ENCODE measurements at regions not wholly inside any gene's neighbourhood (a gene's known extent, or its start where the extent isn't known, plus 50 kb on each side); places are given as distances from the start of the nearest gene placed in this dataset.

- peak; percentile 41 for DNase-seq
These were observed 503.8 kb downstream of the TCERG1L start for GRCh38 chr10:130807721-130808120.

- no peak for DNase-seq
These were observed 503.3 kb downstream of the TCERG1L start for GRCh38 chr10:130808243-130808642.

- no peak for DNase-seq
These were observed 502.8 kb downstream of the TCERG1L start for GRCh38 chr10:130808686-130809085.

- no peak for DNase-seq
These were observed 502.3 kb downstream of the TCERG1L start for GRCh38 chr10:130809181-130809580.

DNA sequence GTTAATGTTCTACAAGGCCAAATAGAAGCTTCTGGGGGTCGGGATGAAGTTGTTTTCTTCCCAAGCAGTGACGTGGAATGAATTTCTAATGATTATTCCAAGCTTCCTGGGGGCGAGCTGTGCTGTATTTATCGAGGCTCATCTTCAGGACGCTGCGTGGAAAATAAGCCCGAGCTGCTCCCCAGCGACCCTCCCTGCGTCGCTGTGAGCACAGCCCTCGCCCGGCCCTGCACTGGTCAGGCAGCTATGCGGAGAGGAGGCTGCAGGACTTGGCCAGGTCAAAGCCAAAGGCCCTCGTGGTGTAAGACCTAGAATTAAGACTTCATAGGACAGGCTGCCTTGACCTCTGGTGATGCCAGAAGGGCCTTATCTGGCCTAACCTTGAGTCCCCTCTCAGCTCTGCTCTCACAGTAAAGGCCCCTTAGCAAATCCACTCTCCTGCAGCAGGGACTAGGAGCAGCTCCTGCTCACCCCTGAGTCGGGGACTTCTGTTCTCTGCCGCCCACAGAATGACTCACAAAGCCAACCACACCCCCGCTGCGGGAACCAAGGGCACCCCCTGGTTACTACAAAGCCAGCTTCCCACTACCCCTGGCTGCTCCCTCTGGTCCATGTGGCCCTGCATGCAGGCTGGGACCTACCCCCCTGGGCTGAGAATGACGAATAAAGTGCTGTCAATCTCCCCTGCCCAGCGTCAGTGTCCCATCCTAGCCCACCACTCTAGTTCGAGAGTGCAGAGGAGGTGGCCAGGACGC lies 501.6 kb downstream of the TCERG1L start:
- DNase-seq = no peak

- no peak for DNase-seq
These were observed 500.7 kb downstream of the TCERG1L start for GRCh38 chr10:130810856-130811255.

DNA sequence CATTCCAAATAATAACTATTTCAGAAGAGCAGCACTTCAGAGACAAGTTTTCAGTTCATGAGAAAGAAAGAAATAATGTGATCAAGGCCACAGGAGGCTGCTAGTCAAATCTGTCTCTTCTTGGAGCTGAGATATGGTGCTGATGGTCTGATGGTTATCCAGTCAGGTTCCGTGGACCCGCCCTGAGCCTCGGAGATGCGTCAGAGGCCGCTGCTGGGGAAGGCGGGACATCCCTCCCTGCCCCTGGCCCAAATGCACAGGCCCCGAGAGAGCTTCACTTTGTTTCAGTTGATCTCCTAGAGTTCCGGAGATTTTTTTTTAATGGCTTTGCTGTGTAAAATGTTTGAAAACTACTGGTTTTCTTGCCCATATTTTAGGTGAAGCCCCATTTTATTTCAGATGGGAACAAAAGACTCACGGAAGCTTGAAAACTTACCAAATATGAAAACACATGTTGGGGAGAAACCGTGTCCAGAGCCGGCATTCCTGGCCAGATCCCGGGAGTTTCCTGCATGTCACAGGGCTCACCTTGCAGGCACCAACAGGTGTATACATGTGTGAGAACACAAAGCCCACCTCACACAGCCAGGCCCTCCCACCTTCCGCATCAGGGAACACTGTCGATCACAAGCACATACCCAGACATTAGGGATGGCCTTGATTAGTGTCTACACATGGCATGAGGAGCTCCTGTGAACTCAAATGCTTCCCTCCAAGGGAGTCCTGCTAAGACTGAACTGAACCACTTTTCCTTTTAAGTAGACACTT lies 499.0 kb downstream of the TCERG1L start:
- DNase-seq = no peak

DNA sequence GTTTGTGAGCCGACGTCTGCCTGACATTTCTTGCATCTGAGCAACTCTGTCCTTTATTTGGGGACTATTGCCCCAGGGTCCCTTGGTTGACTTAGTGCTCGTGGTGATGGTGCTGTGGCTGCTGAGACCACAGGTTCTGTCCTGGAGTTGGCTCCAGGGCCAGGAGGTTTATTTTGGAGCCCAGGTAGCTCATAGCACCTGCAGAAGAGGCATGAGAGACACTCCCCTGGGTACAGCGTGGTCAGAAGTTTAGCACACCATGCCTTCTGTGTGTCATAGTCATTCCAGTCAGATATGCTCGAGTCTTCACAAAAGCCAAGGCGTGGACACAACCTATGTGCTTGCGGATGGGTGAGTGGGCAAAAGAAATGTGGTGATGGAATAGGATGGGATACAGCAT lies 496.9 kb downstream of the TCERG1L start:
- no peak for DNase-seq

DNA sequence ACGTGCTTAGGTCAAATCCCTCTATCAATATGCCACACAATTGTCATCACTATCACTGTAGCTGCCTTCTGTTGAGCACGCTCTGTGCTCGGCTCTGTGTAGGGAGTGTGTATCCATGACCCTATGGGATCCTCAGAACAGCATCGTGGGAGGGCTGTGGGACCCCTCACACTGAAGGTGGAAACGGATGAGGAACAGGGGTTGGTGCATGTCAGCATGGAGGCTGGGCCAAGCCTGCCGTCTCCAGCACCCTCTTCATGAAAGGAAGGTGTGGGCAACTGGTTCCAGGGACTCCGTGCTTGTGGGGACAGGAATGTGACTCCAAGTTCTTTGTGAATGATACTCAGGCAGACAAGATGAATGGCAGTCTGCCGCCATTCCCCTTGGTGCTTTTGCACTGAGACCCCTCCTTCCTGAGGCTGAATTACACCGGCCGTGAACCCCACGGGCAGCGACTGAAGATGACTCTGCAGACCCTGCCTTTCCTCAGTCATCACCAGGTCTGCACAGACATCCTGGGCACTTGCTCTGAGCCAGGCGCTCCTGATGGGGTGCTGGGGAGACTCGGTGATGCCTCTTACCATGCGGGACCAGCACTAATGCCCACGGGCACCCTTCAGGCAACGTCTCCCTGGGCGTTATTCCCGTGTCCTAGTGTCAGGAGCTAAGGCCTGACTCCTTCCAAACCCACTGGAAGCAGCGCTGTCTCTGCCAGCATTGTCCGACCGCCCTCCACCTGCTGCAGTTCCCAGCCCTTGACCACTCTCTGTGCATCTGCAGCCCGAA lies 495.2 kb downstream of the TCERG1L start:
- no peak for DNase-seq

- no peak for DNase-seq
These were observed 494.4 kb downstream of the TCERG1L start for GRCh38 chr10:130817046-130817624.

GRCh38 chr10:130817674-130818073 lies 493.8 kb downstream of the TCERG1L start:
- no peak for DNase-seq

DNA sequence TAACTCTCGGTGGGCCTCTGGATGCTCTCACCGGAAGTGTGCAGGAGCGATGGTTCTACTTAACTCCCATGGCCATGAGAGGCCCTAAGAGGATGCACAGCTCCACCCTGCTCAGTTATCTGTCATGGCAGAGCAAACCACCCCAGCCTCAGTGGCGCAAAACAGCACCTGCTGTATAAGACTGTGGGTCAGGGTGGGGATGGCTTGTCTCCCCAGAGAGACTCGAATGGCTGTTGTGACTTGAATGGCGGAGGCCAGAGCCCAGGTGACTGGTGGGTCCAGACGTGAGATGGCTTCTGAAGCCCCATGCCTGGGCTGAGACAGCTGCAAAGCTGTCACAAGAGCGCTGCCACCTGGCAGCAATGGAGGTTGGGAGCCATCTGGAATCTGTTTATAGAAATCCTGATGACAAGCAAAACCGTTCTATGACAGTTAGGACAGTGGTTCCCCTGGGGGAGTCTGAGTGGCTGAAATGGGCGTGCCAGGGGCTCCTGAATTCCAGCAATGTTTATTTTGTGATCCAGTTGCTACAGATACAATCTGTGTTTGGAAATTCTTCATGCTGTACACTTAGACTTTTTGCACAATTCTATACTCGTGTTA lies 490.5 kb downstream of the TCERG1L start:
- peak; percentile 93 for DNase-seq

- no peak for DNase-seq
These were observed 487.1 kb downstream of the TCERG1L start for GRCh38 chr10:130824230-130825014.

DNA sequence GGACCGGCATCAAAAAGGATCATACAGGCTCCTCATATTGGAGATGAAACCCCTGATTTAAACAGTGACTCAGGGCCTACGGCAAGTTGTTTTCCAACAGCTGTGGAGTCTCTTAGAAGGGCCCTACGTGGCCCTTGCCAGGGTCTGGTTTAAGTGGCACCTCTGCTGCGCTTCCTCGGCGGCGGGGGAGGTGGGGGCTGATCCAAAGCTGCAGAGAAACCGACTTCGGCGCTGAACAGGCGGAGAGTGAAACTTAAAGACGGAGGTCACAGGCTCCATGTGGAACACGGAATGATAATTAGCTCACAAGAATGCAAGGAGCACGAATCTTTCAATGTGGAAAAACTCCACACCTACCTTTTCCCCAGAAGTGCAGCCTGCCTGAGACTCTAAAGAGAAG lies 477.9 kb downstream of the TCERG1L start:
- no peak for DNase-seq

- no peak for DNase-seq
These were observed 477.4 kb downstream of the TCERG1L start for GRCh38 chr10:130834170-130834569.

DNA sequence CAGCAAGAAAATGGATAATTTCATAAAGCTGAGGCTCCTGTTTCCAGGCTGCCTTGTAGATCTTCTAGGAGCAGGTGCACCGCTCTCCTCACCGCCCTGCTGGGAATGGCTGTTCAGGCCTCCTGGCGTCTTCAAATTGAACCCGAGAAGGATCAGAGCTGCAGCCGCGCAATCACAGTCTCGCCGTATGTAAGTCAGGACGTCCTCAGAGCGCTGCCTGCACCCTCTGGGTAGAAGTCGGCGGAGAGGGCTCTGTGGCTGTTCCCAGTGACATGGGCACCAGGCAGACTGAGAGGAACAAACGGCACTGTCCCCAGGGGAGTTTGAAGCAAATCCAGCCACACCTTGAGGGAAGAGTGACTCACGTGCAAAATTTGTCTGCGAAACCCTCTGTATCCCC lies 476.9 kb downstream of the TCERG1L start:
- DNase-seq = no peak

- no peak for DNase-seq
These were observed 476.5 kb downstream of the TCERG1L start for GRCh38 chr10:130835068-130835467.

- no peak for DNase-seq
These were observed 475.2 kb downstream of the TCERG1L start for GRCh38 chr10:130836344-130836743.

DNA sequence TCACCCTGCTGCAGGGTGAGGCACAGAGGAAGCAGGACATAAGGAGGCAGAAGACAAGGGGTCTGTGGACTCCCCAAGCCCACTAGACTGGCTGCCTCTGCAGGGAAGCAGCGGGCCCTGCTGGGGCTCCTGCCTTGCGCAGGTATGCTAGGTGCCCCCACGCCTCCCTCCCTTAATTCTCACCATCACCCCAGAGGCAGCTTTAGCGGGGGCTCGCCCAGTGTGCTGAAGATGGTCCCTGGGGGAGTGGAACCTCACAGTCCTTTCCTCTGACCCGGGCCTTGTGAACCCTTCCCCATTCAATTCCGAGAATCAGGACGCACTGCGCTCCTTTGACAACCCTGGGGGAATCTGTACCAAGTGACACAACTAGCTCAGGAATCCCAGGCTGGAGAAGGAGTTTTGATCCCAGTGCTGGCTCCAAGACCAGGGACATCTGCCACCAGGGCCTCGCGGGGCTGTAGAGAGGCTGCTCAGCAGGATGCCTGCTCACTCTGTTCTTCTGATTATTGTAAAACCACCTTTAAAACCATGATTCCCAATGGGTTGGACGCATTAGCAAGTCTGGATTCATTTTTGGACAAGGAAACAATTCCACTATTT lies 468.4 kb downstream of the TCERG1L start:
- no peak for DNase-seq

- no peak for DNase-seq
These were observed 467.2 kb downstream of the TCERG1L start for GRCh38 chr10:130844310-130844709.

DNA sequence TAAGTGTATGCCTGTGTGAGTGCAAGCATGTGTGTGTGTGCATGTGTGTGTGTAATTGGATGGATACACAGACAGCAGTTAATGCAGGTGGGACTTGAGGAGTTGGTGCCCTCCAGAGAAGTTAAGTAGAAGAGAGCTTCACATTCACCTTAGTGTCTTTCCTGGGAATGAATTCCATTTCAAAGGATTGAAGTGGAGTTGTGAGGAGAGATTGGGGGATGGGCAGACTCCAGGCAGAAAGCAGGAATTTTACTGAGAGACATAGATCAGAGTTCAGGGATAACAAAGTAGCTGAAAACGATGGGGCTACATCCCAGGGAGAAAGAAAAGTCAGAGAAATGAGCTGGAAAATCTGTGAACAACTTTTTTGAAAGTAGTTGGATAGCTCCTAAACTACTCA lies 464.4 kb downstream of the TCERG1L start:
- DNase-seq = no peak

DNA sequence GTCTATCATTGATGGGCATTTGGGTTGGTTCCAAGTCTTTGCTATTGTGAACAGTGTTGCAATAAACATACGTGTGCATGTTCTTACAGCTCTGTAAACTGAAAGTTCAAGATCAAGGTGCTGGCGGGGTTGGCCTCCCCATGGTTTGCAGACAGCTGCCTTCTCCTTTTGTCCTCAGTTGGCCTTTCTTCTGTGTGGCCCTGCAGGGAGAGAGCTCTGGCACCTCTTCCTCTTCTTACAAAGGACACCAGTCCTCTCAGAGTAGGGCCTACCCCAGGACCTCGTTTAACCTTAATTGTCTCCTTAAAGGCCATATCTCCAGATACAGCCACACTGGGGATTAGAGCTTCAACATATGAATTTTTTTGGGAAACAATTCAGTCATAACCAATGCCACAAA lies 462.7 kb downstream of the TCERG1L start:
- no peak for DNase-seq

All from NCI-H2171 treated with DMSO at 0.1 percent for 48 hours (cell line).